T follicular helper cell (primary cell): ENCODE measurements at regions not wholly inside any gene's neighbourhood (a gene's known extent, or its start where the extent isn't known, plus 50 kb on each side); places are given as distances from the start of the nearest gene placed in this dataset.

Source experiments
- DNase-seq: peaks from one replicate; pipeline ENCODE4 v3.0.0-alpha.2; 2020; ENCODE audit warnings: low read depth

GRCh38 chr13:74476365-74476764 lies 342.2 kb upstream of the KLF12 start:
- no peak for DNase-seq

GRCh38 chr13:74466864-74467263 lies 332.7 kb upstream of the KLF12 start:
- no peak for DNase-seq

- no peak for DNase-seq
These were observed 331.8 kb upstream of the KLF12 start for GRCh38 chr13:74466020-74466419.

GRCh38 chr13:74465271-74465670 lies 331.1 kb upstream of the KLF12 start:
- DNase-seq, result no peak

GRCh38 chr13:74464670-74465069 lies 330.5 kb upstream of the KLF12 start:
- DNase-seq, result no peak

GRCh38 chr13:74461011-74461410 lies 326.8 kb upstream of the KLF12 start:
- DNase-seq, result no peak

- DNase-seq, result no peak
These were observed 318.7 kb upstream of the KLF12 start for GRCh38 chr13:74452881-74453280.

- DNase-seq, result no peak
These were observed 318.0 kb upstream of the KLF12 start for GRCh38 chr13:74452176-74452575.

GRCh38 chr13:74450964-74451363 lies 316.8 kb upstream of the KLF12 start:
- DNase-seq, result no peak

GRCh38 chr13:74450525-74450845 lies 316.3 kb upstream of the KLF12 start:
- DNase-seq, result no peak

- no peak for DNase-seq
These were observed 315.8 kb upstream of the KLF12 start for GRCh38 chr13:74449811-74450524.

GRCh38 chr13:74444864-74445479 lies 310.8 kb upstream of the KLF12 start:
- no peak for DNase-seq

- no peak for DNase-seq
These were observed 310.0 kb upstream of the KLF12 start for GRCh38 chr13:74444161-74444571.

GRCh38 chr13:74443631-74444030 lies 309.4 kb upstream of the KLF12 start:
- no peak for DNase-seq

GRCh38 chr13:74442751-74443150 lies 308.5 kb upstream of the KLF12 start:
- DNase-seq, result no peak

GRCh38 chr13:74438901-74439300 lies 304.7 kb upstream of the KLF12 start:
- no peak for DNase-seq

GRCh38 chr13:74434782-74435181 lies 300.6 kb upstream of the KLF12 start:
- no peak for DNase-seq

- no peak for DNase-seq
These were observed 290.3 kb upstream of the KLF12 start for GRCh38 chr13:74424455-74424854.

GRCh38 chr13:74423434-74423833 lies 289.2 kb upstream of the KLF12 start:
- DNase-seq, result no peak

GRCh38 chr13:74414458-74414857 lies 280.3 kb upstream of the KLF12 start:
- no peak for DNase-seq

GRCh38 chr13:74413482-74413881 lies 279.3 kb upstream of the KLF12 start:
- no peak for DNase-seq

GRCh38 chr13:74409551-74409950 lies 275.3 kb upstream of the KLF12 start:
- DNase-seq, result no peak

GRCh38 chr13:74406420-74406819 lies 272.2 kb upstream of the KLF12 start:
- DNase-seq, result no peak

GRCh38 chr13:74398599-74398998 lies 264.4 kb upstream of the KLF12 start:
- DNase-seq, result no peak
